GM18951 (cell line): ENCODE measurements at regions not wholly inside any gene's neighbourhood (a gene's known extent, or its start where the extent isn't known, plus 50 kb on each side); places are given as distances from the start of the nearest gene placed in this dataset.

Experiments used
- POLR2A ChIP-seq: IDR thresholded peaks from 4 replicates; pipeline ENCODE4 v1.6.1; 2011; ENCODE audit warnings: mild to moderate bottlenecking; ENCODE audit not compliant: insufficient read length, insufficient read depth; ENCODE audit errors: extremely low read depth
- in situ Hi-C: fragments of 300-500 bp; cut with MboI; formaldehyde crosslinking; loops from one replicate; pipeline ENCODE4 v1.12.0; 2022; ENCODE audit warnings: low sequenced_read_pairs, mixed read lengths, inconsistent platforms; ENCODE audit not compliant: unreplicated experiment

GRCh38 chr5:158389786-158390185, 530.8 kb upstream of the CLINT1 start:
- no peak for TF ChIP-seq POLR2A
- in situ Hi-C loops = no loop called here

- in situ Hi-C loops = no loop called here
- TF ChIP-seq POLR2A = no peak
These were observed 529.1 kb upstream of the CLINT1 start for GRCh38 chr5:158388021-158388420.

GRCh38 chr5:158387499-158387898, 528.6 kb upstream of the CLINT1 start:
- in situ Hi-C loops = no loop called here
- no peak for TF ChIP-seq POLR2A

- TF ChIP-seq POLR2A = no peak
- in situ Hi-C loops = no loop called here
These were observed 527.0 kb upstream of the CLINT1 start for GRCh38 chr5:158385982-158386381.

GRCh38 chr5:158384535-158385481, 525.9 kb upstream of the CLINT1 start:
- in situ Hi-C loops = no loop called here
- no peak for TF ChIP-seq POLR2A

GRCh38 chr5:158383486-158383885, 524.5 kb upstream of the CLINT1 start:
- TF ChIP-seq POLR2A = no peak
- in situ Hi-C loops = no loop called here

- TF ChIP-seq POLR2A = no peak
- in situ Hi-C loops = no loop called here
These were observed 523.5 kb upstream of the CLINT1 start for GRCh38 chr5:158382473-158382872.

- in situ Hi-C loops = no loop called here
- TF ChIP-seq POLR2A = no peak
These were observed 522.7 kb upstream of the CLINT1 start for GRCh38 chr5:158381614-158382160.

- in situ Hi-C loops = no loop called here
- no peak for TF ChIP-seq POLR2A
These were observed 521.7 kb upstream of the CLINT1 start for GRCh38 chr5:158380661-158381060.

GRCh38 chr5:158378931-158379330, 520.0 kb upstream of the CLINT1 start:
- in situ Hi-C loops = no loop called here
- no peak for TF ChIP-seq POLR2A

GRCh38 chr5:158376679-158377078, 517.7 kb upstream of the CLINT1 start:
- in situ Hi-C loops = no loop called here

GRCh38 chr5:158375531-158375930, 516.6 kb upstream of the CLINT1 start:
- in situ Hi-C loops = no loop called here
- no peak for TF ChIP-seq POLR2A

More at GRCh38 chr5:158376679-158377078, 517.7 kb upstream of the CLINT1 start:
- TF ChIP-seq POLR2A = no peak

GRCh38 chr5:158373608-158374395, 514.9 kb upstream of the CLINT1 start:
- in situ Hi-C loops = no loop called here
- TF ChIP-seq POLR2A = no peak
